ENCODE measurements at regions not wholly inside any gene's neighbourhood (a gene's known extent, or its start where the extent isn't known, plus 50 kb on each side); places are given as distances from the start of the nearest gene placed in this dataset.

DNA sequence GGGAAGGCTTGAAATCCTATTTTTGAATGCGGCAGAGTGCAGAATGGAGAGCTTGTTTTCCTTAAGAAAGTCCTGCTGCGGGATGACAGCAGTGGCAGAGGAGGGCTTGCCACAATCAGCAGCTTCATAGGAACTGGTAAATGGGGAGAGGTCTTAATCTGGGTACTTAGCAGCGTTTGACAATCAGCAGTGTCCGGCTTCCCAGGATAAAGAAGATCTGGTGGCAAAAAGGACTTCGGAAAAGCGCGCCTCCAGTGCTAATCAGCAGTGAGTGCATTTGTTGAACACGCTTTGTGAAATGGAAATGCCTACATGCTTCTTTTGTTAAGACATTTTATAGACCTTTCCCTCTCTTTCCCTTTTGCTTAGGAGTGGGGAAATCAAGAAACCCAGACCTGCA is 735.7 kb downstream of the QKI start:
- ATAC-seq = no peak
- TF ChIP-seq, protein P1, sequence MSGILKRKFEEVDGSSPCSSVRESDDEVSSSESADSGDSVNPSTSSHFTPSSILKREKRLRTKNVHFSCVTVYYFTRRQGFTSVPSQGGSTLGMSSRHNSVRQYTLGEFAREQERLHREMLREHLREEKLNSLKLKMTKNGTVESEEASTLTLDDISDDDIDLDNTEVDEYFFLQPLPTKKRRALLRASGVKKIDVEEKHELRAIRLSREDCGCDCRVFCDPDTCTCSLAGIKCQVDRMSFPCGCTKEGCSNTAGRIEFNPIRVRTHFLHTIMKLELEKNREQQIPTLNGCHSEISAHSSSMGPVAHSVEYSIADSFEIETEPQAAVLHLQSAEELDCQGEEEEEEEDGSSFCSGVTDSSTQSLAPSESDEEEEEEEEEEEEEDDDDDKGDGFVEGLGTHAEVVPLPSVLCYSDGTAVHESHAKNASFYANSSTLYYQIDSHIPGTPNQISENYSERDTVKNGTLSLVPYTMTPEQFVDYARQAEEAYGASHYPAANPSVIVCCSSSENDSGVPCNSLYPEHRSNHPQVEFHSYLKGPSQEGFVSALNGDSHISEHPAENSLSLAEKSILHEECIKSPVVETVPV (CRISPR knock-in tag; IDR thresholded peaks at IDR 0.05) = no peak
- TF ChIP-seq ISL1 (CRISPR knock-in tag; IDR thresholded peaks at IDR 0.05) = no peak
- TF ChIP-seq POU6F1 (CRISPR knock-in tag; IDR thresholded peaks at IDR 0.05; ENCODE audit: borderline replicate concordance, low read depth) = no peak
- TF ChIP-seq BACH2 (CRISPR knock-in tag; IDR thresholded peaks at IDR 0.05; ENCODE audit: borderline replicate concordance) = no peak
- no peak for TF ChIP-seq ESRRG (CRISPR knock-in tag; IDR thresholded peaks at IDR 0.05)
- no peak for TF ChIP-seq OSR1 (CRISPR knock-in tag; IDR thresholded peaks at IDR 0.05)
- no peak for TF ChIP-seq TOX (CRISPR knock-in tag; IDR thresholded peaks at IDR 0.05; ENCODE audit: borderline replicate concordance)
- TF ChIP-seq ZC3H10 (CRISPR knock-in tag; IDR thresholded peaks at IDR 0.05) = no peak
- TF ChIP-seq ZNF565 (CRISPR knock-in tag; conservative IDR thresholded peaks at IDR 0.05; ENCODE audit: low read depth) = no peak

- TF ChIP-seq ESRRG (CRISPR knock-in tag; IDR thresholded peaks at IDR 0.05) (no peak), CSDC2 (CRISPR knock-in tag; IDR thresholded peaks at IDR 0.05) (no peak), TSHZ2 (CRISPR knock-in tag; IDR thresholded peaks at IDR 0.05) (no peak), ZNF8 (CRISPR knock-in tag; IDR thresholded peaks at IDR 0.05) (no peak), ZFP30 (CRISPR knock-in tag; IDR thresholded peaks at IDR 0.05) (no peak), PATZ1 (CRISPR knock-in tag; IDR thresholded peaks at IDR 0.05; ENCODE audit: borderline replicate concordance) (no peak), BACH2 (CRISPR knock-in tag; IDR thresholded peaks at IDR 0.05; ENCODE audit: borderline replicate concordance) (no peak), RARB (CRISPR knock-in tag; IDR thresholded peaks at IDR 0.05) (no peak), ISL1 (CRISPR knock-in tag; IDR thresholded peaks at IDR 0.05) (no peak), TOX (CRISPR knock-in tag; IDR thresholded peaks at IDR 0.05; ENCODE audit: borderline replicate concordance) (no peak), OSR1 (CRISPR knock-in tag; IDR thresholded peaks at IDR 0.05) (no peak), ZNF565 (CRISPR knock-in tag; conservative IDR thresholded peaks at IDR 0.05; ENCODE audit: low read depth) (no peak), ZC3H10 (CRISPR knock-in tag; IDR thresholded peaks at IDR 0.05) (no peak), ARNTL (CRISPR knock-in tag; IDR thresholded peaks at IDR 0.05; ENCODE audit: borderline replicate concordance, low read depth) (no peak)
Measured at GRCh38 chr6:164148788-164149187, 734.3 kb downstream of the QKI start.

GRCh38 chr6:164144316-164144715 is 729.8 kb downstream of the QKI start:
- TF ChIP-seq RARB (CRISPR knock-in tag; IDR thresholded peaks at IDR 0.05) (no peak), SNAI2 (CRISPR knock-in tag; IDR thresholded peaks at IDR 0.05) (no peak), TCF4 (CRISPR knock-in tag; IDR thresholded peaks at IDR 0.05; ENCODE audit: borderline replicate concordance) (no peak), TOX (CRISPR knock-in tag; IDR thresholded peaks at IDR 0.05; ENCODE audit: borderline replicate concordance) (no peak)
- no peak for ATAC-seq

More at GRCh38 chr6:164148788-164149187, 734.3 kb downstream of the QKI start:
- ATAC-seq = no peak

DNA sequence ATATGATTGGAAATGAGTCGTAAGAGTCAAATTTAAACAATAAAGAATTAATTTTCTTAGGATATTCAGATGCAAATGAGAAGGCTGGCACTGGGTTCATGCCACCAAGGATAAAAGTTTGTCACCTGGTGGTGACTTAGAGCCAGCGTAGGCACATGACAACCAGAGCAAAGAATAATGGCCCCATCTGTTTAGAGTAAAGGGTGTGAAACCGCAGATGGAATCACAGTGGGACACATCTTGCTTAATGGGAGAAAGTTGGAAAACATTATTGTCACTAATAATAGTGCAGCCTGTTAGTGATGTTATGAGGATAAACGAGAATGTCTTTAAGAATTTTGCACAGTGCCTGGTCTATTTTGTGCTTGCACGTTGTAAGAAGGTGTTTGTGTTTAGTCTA is 727.8 kb downstream of the QKI start:
- no peak for TF ChIP-seq TSHZ2 (CRISPR knock-in tag; IDR thresholded peaks at IDR 0.05)
- no peak for TF ChIP-seq RARB (CRISPR knock-in tag; IDR thresholded peaks at IDR 0.05)
- no peak for TF ChIP-seq ISL1 (CRISPR knock-in tag; IDR thresholded peaks at IDR 0.05)
- no peak for TF ChIP-seq ZFP30 (CRISPR knock-in tag; IDR thresholded peaks at IDR 0.05)
- no peak for TF ChIP-seq TCF4 (CRISPR knock-in tag; IDR thresholded peaks at IDR 0.05; ENCODE audit: borderline replicate concordance)
- no peak for TF ChIP-seq ZNF70 (CRISPR knock-in tag; IDR thresholded peaks at IDR 0.05)
- no peak for TF ChIP-seq ZNF565 (CRISPR knock-in tag; conservative IDR thresholded peaks at IDR 0.05; ENCODE audit: low read depth)
- TF ChIP-seq PPARA (CRISPR knock-in tag; IDR thresholded peaks at IDR 0.05; ENCODE audit: borderline replicate concordance) = no peak
- TF ChIP-seq SNAI2 (CRISPR knock-in tag; IDR thresholded peaks at IDR 0.05) = no peak
- TF ChIP-seq OSR1 (CRISPR knock-in tag; IDR thresholded peaks at IDR 0.05) = no peak
- TF ChIP-seq ESRRG (CRISPR knock-in tag; IDR thresholded peaks at IDR 0.05) = no peak

More for the DNA sequence above, 727.8 kb downstream of the QKI start:
- ATAC-seq = no peak

Data from SK-N-SH treated with all-trans-retinoic acid at 6 μM for 48 hours (cell line).